OCI-LY7 (cell line): ENCODE measurements at regions not wholly inside any gene's neighbourhood (a gene's known extent, or its start where the extent isn't known, plus 50 kb on each side); places are given as distances from the start of the nearest gene placed in this dataset.

Experiments
- BruUV-seq: library from RNA; stranded (reverse); fragments of 400-500 nt; replicated peaks from 2 replicates; lab custom pipeline; 2021; lab: Mats Ljungman, UMichigan
- CTCF ChIA-PET: fragments of 300-600 bp; sonication (Branson Sonifier 250); formaldehyde crosslinking; loops from one replicate; lab custom pipeline; 2022; ENCODE audit warnings: antibody characterized with exemption; ENCODE audit not compliant: unreplicated experiment; lab: Charles Lee
- POLR2A ChIA-PET: fragments of 300-600 bp; sonication (Branson Sonifier 250); formaldehyde crosslinking; loops from one replicate; lab custom pipeline; 2022; ENCODE audit warnings: antibody characterized with exemption; lab: Charles Lee
- DNase-seq: peaks from one replicate; pipeline ENCODE4 v3.0.0-alpha.2; 2015; ENCODE audit warnings: low spot score
- H2AFZ ChIP-seq: fragments of 200-600 bp; sonication (generic), shearing (Covaris generic); 2 replicates; pipeline ENCODE4 v1.6.1; 2014; ENCODE audit warnings: mild to moderate bottlenecking, antibody characterized with exemption, low read length, moderate library complexity
- H3K27ac ChIP-seq: fragments of 200-600 bp; sonication (generic); 2 replicates; pipeline ENCODE4 v1.5.1; 2014; ENCODE audit warnings: mixed run types, low read depth, mild to moderate bottlenecking, moderate library complexity, low read length, inconsistent platforms; ENCODE audit not compliant: poor library complexity, severe bottlenecking
- H3K36me3 ChIP-seq: fragments of 200-600 bp; sonication (generic); 2 replicates; pipeline ENCODE4 v1.6.1; 2014; ENCODE audit warnings: mild to moderate bottlenecking, antibody characterized with exemption, low read length, moderate library complexity, mixed read lengths; ENCODE audit not compliant: insufficient read depth
- H3K4me1 ChIP-seq: fragments of 200-600 bp; sonication (generic); 2 replicates; pipeline ENCODE4 v1.5.1; 2014; ENCODE audit warnings: mild to moderate bottlenecking, low read length; ENCODE audit not compliant: insufficient read depth, poor library complexity, severe bottlenecking
- H3K4me2 ChIP-seq: fragments of 200-600 bp; sonication (generic); 2 replicates; pipeline ENCODE4 v1.6.1; 2014; ENCODE audit warnings: mild to moderate bottlenecking, low read length
- H3K4me3 ChIP-seq: fragments of 200-600 bp; sonication (generic); 2 replicates; pipeline ENCODE4 v1.5.1; 2014; ENCODE audit warnings: mild to moderate bottlenecking, low read depth, low read length; ENCODE audit not compliant: poor library complexity, severe bottlenecking
- H3K79me2 ChIP-seq: fragments of 200-600 bp; sonication (generic); 2 replicates; pipeline ENCODE4 v1.6.1; 2016; ENCODE audit warnings: low read depth, mild to moderate bottlenecking, low read length, moderate library complexity, mixed read lengths; ENCODE audit not compliant: insufficient read depth
- H3K9me2 ChIP-seq: fragments of 200-600 bp; sonication (generic); 2 replicates; pipeline ENCODE4 v1.6.1; 2016; ENCODE audit warnings: mild to moderate bottlenecking, low read length, mixed read lengths; ENCODE audit not compliant: insufficient read depth
- H3K9me3 ChIP-seq: fragments of 200-600 bp; sonication (generic); 2 replicates; pipeline ENCODE4 v1.6.1; 2014; ENCODE audit warnings: mild to moderate bottlenecking, mixed run types, low read length, mixed read lengths
- H4K20me1 ChIP-seq: fragments of 200-600 bp; sonication (generic); 2 replicates; pipeline ENCODE4 v1.6.1; 2014; ENCODE audit warnings: mild to moderate bottlenecking, antibody characterized with exemption, low read length, moderate library complexity, mixed read lengths; ENCODE audit not compliant: insufficient read depth
- EZH2phosphoT487 ChIP-seq: fragments of 200-600 bp; sonication (generic); IDR thresholded peaks from 2 replicates; pipeline ENCODE4 v1.6.1; 2018; ENCODE audit warnings: low read depth, borderline replicate concordance, mild to moderate bottlenecking, mixed run types, antibody characterized with exemption, low read length, moderate library complexity, mixed read lengths
- intact Hi-C: fragments of 100-400 bp; cut with micrococcal nuclease; formaldehyde crosslinking; loops from one replicate; pipeline ENCODE4 v1.10.0; 2022; ENCODE audit not compliant: unreplicated experiment
- TF ChIP-seq, protein P1 (sequence below): fragments of 200-600 bp; sonication (generic); conservative IDR thresholded peaks from 2 replicates; pipeline ENCODE4 v1.5.1; 2014; ENCODE audit warnings: mild to moderate bottlenecking, antibody characterized with exemption, low read length, moderate library complexity, mixed read lengths

GRCh38 chr3:151979906-151980305 is 106.5 kb downstream of the SUCNR1 start:
- Histone ChIP-seq H3K4me3 (no peak overlapping the region), H3K9me3 (no peaks in the 10 kb centered on the region), H3K36me3 (no peaks in the 10 kb centered on the region), H3K4me1 (no peaks in the 10 kb centered on the region), H3K9me2 (no peaks in the 10 kb centered on the region), H4K20me1 (no peaks in the 10 kb centered on the region), H3K79me2 (no peaks in the 10 kb centered on the region), H3K4me2 (no peak overlapping the region), H2AFZ (no peak overlapping the region), H3K27ac (no peak overlapping the region)
- DNase-seq = no peak
- ChIA-PET POLR2A (interaction anchor here (0.5 to 1.3 kb wide), 4 partner anchors 135 to 487 kb away, joined by 3 read pairs; no protein-coding TSS in a partner anchor), CTCF (no interaction called here)
- TF ChIP-seq EZH2phosphoT487 = no peak
- TF ChIP-seq, protein P1, sequence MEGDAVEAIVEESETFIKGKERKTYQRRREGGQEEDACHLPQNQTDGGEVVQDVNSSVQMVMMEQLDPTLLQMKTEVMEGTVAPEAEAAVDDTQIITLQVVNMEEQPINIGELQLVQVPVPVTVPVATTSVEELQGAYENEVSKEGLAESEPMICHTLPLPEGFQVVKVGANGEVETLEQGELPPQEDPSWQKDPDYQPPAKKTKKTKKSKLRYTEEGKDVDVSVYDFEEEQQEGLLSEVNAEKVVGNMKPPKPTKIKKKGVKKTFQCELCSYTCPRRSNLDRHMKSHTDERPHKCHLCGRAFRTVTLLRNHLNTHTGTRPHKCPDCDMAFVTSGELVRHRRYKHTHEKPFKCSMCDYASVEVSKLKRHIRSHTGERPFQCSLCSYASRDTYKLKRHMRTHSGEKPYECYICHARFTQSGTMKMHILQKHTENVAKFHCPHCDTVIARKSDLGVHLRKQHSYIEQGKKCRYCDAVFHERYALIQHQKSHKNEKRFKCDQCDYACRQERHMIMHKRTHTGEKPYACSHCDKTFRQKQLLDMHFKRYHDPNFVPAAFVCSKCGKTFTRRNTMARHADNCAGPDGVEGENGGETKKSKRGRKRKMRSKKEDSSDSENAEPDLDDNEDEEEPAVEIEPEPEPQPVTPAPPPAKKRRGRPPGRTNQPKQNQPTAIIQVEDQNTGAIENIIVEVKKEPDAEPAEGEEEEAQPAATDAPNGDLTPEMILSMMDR = no peak
- intact Hi-C loops = no loop called here
- BruUV-seq = no TSS peak

DNA sequence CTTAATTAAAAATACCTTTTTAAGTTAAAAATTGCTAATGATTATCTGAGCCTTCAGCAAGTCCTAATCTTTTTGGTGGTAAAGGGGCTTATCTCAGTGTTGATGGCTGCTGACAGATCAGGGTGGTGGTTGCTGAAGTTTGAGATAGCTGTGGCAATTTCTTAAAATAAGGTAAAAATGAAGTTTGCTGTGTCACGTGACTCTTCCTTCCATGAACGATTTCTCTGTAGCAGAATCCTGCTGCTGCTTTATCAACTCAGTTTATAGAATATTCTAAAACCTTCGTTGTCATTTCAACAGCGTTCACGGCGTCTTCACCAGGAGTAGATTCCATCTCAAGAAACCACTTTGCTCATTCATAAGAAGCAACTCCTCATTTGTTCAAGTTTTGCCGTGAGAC is 110.1 kb downstream of the SUCNR1 start:
- Histone ChIP-seq H3K4me3 (no peak overlapping the region), H3K4me1 (no peaks in the 10 kb centered on the region), H2AFZ (no peak overlapping the region), H3K9me3 (no peaks in the 10 kb centered on the region), H4K20me1 (no peaks in the 10 kb centered on the region), H3K79me2 (no peaks in the 10 kb centered on the region), H3K4me2 (no peak overlapping the region), H3K9me2 (no peaks in the 10 kb centered on the region), H3K27ac (no peak overlapping the region), H3K36me3 (no peaks in the 10 kb centered on the region)
- ChIA-PET POLR2A (interaction anchor here (1.0 kb wide), 1 partner anchor 284 kb away, joined by 3 read pairs; no protein-coding TSS in a partner anchor), CTCF (no interaction called here)
- TF ChIP-seq, protein P1 = no peak
- no peak for TF ChIP-seq EZH2phosphoT487
- no peak for DNase-seq
- intact Hi-C loops = no loop called here
- no TSS peak for BruUV-seq

GRCh38 chr3:151985787-151986430 is 112.5 kb downstream of the SUCNR1 start:
- ChIA-PET CTCF (no interaction called here), POLR2A (interaction anchor here (0.7 kb wide), 1 partner anchor 992 kb away, joined by 3 read pairs; no protein-coding TSS in a partner anchor)
- Histone ChIP-seq H3K27ac (no peak overlapping the region), H3K9me3 (no peaks in the 10 kb centered on the region), H3K4me2 (no peak overlapping the region), H4K20me1 (no peaks in the 10 kb centered on the region), H3K4me1 (no peaks in the 10 kb centered on the region), H3K4me3 (no peak overlapping the region), H2AFZ (no peak overlapping the region), H3K36me3 (no peaks in the 10 kb centered on the region), H3K79me2 (no peaks in the 10 kb centered on the region), H3K9me2 (no peaks in the 10 kb centered on the region)
- DNase-seq = no peak
- no TSS peak for BruUV-seq
- intact Hi-C loops = no loop called here
- TF ChIP-seq, protein P1 = no peak
- TF ChIP-seq EZH2phosphoT487 = no peak
